ENCODE measurements at regions not wholly inside any gene's neighbourhood (a gene's known extent, or its start where the extent isn't known, plus 50 kb on each side); places are given as distances from the start of the nearest gene placed in this dataset.

DNA sequence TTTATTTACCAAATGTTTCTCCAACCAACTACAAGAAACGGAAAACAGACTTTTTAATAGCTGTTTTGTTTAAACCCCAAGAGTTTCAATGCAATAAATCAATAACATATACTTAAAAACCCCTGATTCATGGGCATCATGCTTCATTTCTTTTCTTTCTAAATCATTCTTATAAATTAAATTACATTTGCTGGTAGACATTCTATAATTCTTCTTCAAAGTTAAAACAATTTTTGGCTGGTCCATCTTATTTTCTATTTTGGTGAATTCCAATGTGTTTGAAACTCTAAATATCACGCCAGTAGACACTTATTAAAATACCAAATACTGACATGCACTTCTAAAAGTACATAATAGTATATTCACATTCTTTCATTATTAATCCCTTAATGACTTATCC lies 408.6 kb downstream of the LIG4 start:
- TF ChIP-seq, protein P1, sequence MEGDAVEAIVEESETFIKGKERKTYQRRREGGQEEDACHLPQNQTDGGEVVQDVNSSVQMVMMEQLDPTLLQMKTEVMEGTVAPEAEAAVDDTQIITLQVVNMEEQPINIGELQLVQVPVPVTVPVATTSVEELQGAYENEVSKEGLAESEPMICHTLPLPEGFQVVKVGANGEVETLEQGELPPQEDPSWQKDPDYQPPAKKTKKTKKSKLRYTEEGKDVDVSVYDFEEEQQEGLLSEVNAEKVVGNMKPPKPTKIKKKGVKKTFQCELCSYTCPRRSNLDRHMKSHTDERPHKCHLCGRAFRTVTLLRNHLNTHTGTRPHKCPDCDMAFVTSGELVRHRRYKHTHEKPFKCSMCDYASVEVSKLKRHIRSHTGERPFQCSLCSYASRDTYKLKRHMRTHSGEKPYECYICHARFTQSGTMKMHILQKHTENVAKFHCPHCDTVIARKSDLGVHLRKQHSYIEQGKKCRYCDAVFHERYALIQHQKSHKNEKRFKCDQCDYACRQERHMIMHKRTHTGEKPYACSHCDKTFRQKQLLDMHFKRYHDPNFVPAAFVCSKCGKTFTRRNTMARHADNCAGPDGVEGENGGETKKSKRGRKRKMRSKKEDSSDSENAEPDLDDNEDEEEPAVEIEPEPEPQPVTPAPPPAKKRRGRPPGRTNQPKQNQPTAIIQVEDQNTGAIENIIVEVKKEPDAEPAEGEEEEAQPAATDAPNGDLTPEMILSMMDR (conservative IDR thresholded peaks at IDR 0.05), result no peak
- TF ChIP-seq EZH2 (IDR thresholded peaks at IDR 0.05; ENCODE audit: low read depth), result no peak
